ENCODE measurements at regions not wholly inside any gene's neighbourhood (a gene's known extent, or its start where the extent isn't known, plus 50 kb on each side); places are given as distances from the start of the nearest gene placed in this dataset.

- TF ChIP-seq PREB (CRISPR knock-in tag; IDR thresholded peaks at IDR 0.05; ENCODE audit: borderline replicate concordance) (no peak), SMAD3 (CRISPR knock-in tag; IDR thresholded peaks at IDR 0.05; ENCODE audit: borderline replicate concordance) (no peak)
- TF ChIP-seq, protein P1, sequence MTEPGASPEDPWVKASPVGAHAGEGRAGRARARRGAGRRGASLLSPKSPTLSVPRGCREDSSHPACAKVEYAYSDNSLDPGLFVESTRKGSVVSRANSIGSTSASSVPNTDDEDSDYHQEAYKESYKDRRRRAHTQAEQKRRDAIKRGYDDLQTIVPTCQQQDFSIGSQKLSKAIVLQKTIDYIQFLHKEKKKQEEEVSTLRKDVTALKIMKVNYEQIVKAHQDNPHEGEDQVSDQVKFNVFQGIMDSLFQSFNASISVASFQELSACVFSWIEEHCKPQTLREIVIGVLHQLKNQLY (CRISPR knock-in tag; IDR thresholded peaks at IDR 0.05), result no peak
Observed at GRCh38 chr12:127025545-127025944, 1241.4 kb upstream of the TMEM132C start (continued).

- DNase-seq (ENCODE audit: low spot score), result no peak
- ChIA-PET CTCF (no interaction called here), POLR2A (no interaction called here)
- H3K4me1 Mint-ChIP-seq, result no peaks in the 10 kb centered on the region
- no peak overlapping the region for H3K27ac Mint-ChIP-seq
- TF ChIP-seq ZNF416 (CRISPR knock-in tag; IDR thresholded peaks at IDR 0.05) (no peak), ATF1 (CRISPR knock-in tag; IDR thresholded peaks at IDR 0.05) (no peak), ZSCAN18 (CRISPR knock-in tag; IDR thresholded peaks at IDR 0.05) (no peak), NFYB (CRISPR knock-in tag; conservative IDR thresholded peaks at IDR 0.05; ENCODE audit: low read depth) (no peak), NR3C1 (CRISPR knock-in tag; conservative IDR thresholded peaks at IDR 0.05; ENCODE audit: low read depth) (no peak), ETV6 (CRISPR knock-in tag; IDR thresholded peaks at IDR 0.05) (no peak), TEAD1 (CRISPR knock-in tag; IDR thresholded peaks at IDR 0.05) (no peak), MXD4 (CRISPR knock-in tag; IDR thresholded peaks at IDR 0.05; ENCODE audit: borderline replicate concordance) (no peak), GTF2I (CRISPR knock-in tag; conservative IDR thresholded peaks at IDR 0.05) (no peak), FOXP1 (CRISPR knock-in tag; IDR thresholded peaks at IDR 0.05; ENCODE audit: borderline replicate concordance) (no peak), TEAD4 (CRISPR knock-in tag; IDR thresholded peaks at IDR 0.05) (no peak)
- TF ChIP-seq, protein P2, sequence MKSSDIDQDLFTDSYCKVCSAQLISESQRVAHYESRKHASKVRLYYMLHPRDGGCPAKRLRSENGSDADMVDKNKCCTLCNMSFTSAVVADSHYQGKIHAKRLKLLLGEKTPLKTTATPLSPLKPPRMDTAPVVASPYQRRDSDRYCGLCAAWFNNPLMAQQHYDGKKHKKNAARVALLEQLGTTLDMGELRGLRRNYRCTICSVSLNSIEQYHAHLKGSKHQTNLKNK (CRISPR knock-in tag; IDR thresholded peaks at IDR 0.05), result no peak
- TF ChIP-seq, protein P3, sequence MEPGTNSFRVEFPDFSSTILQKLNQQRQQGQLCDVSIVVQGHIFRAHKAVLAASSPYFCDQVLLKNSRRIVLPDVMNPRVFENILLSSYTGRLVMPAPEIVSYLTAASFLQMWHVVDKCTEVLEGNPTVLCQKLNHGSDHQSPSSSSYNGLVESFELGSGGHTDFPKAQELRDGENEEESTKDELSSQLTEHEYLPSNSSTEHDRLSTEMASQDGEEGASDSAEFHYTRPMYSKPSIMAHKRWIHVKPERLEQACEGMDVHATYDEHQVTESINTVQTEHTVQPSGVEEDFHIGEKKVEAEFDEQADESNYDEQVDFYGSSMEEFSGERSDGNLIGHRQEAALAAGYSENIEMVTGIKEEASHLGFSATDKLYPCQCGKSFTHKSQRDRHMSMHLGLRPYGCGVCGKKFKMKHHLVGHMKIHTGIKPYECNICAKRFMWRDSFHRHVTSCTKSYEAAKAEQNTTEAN (CRISPR knock-in tag; IDR thresholded peaks at IDR 0.05), result no peak
- TF ChIP-seq, protein P4, sequence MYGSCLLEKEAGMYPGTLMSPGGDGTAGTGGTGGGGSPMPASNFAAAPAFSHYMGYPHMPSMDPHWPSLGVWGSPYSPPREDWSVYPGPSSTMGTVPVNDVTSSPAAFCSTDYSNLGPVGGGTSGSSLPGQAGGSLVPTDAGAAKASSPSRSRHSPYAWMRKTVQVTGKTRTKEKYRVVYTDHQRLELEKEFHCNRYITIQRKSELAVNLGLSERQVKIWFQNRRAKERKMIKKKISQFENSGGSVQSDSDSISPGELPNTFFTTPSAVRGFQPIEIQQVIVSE (CRISPR knock-in tag; IDR thresholded peaks at IDR 0.05; ENCODE audit: borderline replicate concordance), result no peak
- TF ChIP-seq, protein P5, sequence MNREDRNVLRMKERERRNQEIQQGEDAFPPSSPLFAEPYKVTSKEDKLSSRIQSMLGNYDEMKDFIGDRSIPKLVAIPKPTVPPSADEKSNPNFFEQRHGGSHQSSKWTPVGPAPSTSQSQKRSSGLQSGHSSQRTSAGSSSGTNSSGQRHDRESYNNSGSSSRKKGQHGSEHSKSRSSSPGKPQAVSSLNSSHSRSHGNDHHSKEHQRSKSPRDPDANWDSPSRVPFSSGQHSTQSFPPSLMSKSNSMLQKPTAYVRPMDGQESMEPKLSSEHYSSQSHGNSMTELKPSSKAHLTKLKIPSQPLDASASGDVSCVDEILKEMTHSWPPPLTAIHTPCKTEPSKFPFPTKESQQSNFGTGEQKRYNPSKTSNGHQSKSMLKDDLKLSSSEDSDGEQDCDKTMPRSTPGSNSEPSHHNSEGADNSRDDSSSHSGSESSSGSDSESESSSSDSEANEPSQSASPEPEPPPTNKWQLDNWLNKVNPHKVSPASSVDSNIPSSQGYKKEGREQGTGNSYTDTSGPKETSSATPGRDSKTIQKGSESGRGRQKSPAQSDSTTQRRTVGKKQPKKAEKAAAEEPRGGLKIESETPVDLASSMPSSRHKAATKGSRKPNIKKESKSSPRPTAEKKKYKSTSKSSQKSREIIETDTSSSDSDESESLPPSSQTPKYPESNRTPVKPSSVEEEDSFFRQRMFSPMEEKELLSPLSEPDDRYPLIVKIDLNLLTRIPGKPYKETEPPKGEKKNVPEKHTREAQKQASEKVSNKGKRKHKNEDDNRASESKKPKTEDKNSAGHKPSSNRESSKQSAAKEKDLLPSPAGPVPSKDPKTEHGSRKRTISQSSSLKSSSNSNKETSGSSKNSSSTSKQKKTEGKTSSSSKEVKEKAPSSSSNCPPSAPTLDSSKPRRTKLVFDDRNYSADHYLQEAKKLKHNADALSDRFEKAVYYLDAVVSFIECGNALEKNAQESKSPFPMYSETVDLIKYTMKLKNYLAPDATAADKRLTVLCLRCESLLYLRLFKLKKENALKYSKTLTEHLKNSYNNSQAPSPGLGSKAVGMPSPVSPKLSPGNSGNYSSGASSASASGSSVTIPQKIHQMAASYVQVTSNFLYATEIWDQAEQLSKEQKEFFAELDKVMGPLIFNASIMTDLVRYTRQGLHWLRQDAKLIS (CRISPR knock-in tag; IDR thresholded peaks at IDR 0.05; ENCODE audit: borderline replicate concordance), result no peak
- TF ChIP-seq, protein P6, sequence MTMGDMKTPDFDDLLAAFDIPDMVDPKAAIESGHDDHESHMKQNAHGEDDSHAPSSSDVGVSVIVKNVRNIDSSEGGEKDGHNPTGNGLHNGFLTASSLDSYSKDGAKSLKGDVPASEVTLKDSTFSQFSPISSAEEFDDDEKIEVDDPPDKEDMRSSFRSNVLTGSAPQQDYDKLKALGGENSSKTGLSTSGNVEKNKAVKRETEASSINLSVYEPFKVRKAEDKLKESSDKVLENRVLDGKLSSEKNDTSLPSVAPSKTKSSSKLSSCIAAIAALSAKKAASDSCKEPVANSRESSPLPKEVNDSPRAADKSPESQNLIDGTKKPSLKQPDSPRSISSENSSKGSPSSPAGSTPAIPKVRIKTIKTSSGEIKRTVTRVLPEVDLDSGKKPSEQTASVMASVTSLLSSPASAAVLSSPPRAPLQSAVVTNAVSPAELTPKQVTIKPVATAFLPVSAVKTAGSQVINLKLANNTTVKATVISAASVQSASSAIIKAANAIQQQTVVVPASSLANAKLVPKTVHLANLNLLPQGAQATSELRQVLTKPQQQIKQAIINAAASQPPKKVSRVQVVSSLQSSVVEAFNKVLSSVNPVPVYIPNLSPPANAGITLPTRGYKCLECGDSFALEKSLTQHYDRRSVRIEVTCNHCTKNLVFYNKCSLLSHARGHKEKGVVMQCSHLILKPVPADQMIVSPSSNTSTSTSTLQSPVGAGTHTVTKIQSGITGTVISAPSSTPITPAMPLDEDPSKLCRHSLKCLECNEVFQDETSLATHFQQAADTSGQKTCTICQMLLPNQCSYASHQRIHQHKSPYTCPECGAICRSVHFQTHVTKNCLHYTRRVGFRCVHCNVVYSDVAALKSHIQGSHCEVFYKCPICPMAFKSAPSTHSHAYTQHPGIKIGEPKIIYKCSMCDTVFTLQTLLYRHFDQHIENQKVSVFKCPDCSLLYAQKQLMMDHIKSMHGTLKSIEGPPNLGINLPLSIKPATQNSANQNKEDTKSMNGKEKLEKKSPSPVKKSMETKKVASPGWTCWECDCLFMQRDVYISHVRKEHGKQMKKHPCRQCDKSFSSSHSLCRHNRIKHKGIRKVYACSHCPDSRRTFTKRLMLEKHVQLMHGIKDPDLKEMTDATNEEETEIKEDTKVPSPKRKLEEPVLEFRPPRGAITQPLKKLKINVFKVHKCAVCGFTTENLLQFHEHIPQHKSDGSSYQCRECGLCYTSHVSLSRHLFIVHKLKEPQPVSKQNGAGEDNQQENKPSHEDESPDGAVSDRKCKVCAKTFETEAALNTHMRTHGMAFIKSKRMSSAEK (CRISPR knock-in tag; IDR thresholded peaks at IDR 0.05; ENCODE audit: borderline replicate concordance), result no peak
- peaks cover 4% of the 10 kb centered on the region for H3K27me3 Mint-ChIP-seq (ENCODE audit: low read depth)
- H3K9me3 Mint-ChIP-seq, result peaks cover 73% of the 10 kb centered on the region
- no peak overlapping the region for H3K4me3 Mint-ChIP-seq
- ATAC-seq, result no peak
- peaks cover 42% of the 10 kb centered on the region for H3K36me3 Mint-ChIP-seq
Observed at GRCh38 chr12:127035011-127035879, 1231.7 kb upstream of the TMEM132C start.
